ENCODE measurements at regions not wholly inside any gene's neighbourhood (a gene's known extent, or its start where the extent isn't known, plus 50 kb on each side); places are given as distances from the start of the nearest gene placed in this dataset.
"Not testable (repeated sequence)": the region's sequence is repeated elsewhere in the genome, so short reads cannot be mapped to it uniquely, and the experiment has no call there.

- no peak for DNase-seq
These were observed 203.2 kb downstream of the ARL4A start for GRCh38 chr7:12890586-12890985.

DNA sequence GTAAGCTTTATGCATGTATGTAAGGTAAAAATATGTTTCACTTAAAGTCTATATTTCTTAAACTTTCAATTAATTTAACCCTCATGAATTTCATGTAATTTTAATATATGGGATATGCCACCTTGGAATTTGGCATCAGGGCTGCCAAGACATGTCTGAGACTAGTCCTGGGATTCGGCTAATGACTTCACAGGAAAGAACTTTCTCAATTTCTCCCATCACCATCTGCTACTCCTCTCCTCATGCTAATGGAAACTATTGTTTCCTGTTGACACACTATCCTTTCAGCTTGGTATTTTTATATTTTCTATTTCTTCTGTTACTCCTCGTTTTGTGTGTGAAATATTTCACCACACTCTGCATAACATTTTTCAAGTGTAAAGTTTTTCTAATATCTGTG lies 205.9 kb downstream of the ARL4A start:
- DNase-seq: no peak

DNA sequence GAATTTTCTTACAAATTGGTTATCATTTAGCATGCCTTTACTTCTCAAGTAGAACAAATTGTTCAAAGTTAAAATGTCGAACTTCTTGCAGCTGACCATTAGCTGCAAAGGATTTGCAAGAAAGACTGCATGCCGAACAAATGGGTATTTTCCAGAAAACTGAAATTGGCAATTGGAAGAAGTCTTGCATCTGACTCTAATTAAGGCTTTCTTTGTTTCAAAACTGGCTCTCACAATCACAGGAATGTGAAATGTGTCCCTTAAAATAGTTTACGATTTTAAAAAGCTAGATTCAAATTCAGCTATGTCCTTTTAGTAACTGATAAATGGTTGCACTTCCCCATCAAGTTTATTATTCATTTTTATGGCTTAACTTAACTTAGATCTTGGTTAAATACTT lies 207.9 kb downstream of the ARL4A start:
- DNase-seq: no peak

DNA sequence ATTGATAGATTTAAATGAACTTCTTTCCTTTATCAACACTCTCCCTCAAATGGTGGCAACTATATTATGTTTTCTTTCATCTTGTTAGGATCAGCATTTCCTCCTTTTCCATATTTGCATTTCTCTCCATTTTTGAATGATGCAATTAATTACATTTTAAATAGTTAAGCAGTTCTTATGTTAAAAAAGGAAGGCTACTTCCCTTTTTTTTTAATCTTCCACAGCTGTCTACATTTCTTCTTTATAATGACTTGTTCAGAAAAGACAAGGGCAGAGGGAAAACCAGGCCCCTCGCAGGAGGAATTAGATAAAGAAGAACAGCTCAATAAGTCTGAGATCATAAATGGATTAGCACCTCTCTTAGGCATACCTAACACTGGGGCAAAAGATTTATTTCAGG lies 208.9 kb downstream of the ARL4A start:
- no peak for DNase-seq

DNA sequence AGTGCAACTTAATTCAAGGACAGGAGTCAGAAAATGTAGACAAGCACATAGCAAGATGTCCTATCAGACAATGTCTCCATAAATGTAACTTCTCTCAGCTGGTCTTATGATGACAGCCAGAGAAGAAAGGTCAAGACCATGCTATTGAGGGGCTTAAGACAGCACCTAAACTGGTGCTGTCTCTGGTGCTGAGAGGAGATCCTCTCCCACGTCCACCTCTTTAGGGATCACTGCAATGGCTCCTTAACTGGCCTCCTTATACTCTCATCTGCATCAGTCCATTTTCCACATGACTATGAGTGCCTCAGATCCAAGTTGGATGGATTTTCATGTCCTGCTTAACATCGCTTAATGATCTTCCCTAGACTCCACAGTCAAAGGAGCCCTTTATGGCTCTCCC lies 210.6 kb downstream of the ARL4A start:
- DNase-seq: no peak

- DNase-seq: no peak
These were observed 211.2 kb downstream of the ARL4A start for GRCh38 chr7:12898620-12899019.

DNA sequence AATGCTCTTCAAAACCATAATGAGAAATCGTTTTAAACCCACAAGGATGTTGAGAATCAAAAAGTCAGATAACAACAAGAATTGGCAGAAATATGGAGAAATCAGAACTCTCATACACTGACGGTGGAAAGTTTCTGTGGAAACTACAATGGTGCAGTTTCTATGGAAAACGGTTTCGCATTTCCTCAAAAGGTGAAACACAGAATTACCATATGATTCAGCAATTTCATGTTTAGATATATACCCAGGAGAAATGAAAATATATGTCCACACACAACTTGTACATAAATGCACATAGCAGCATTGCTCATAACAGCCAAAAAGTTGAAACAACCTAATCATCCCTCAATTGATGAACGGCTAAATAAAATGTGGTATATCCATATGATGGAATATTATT lies 218.2 kb downstream of the ARL4A start:
- no peak for DNase-seq

GRCh38 chr7:12907774-12908173 lies 220.3 kb downstream of the ARL4A start:
- DNase-seq: no peak

GRCh38 chr7:12909483-12909882 lies 222.1 kb downstream of the ARL4A start:
- no peak for DNase-seq

GRCh38 chr7:12911053-12911452 lies 223.6 kb downstream of the ARL4A start:
- no peak for DNase-seq

GRCh38 chr7:12913002-12913401 lies 225.6 kb downstream of the ARL4A start:
- DNase-seq: no peak

- DNase-seq: no peak
These were observed 230.4 kb downstream of the ARL4A start for GRCh38 chr7:12917801-12918200.

- no peak for DNase-seq
These were observed 234.4 kb downstream of the ARL4A start for GRCh38 chr7:12921751-12922345.

- no peak for DNase-seq
These were observed 236.5 kb downstream of the ARL4A start for GRCh38 chr7:12923971-12924370.

DNA sequence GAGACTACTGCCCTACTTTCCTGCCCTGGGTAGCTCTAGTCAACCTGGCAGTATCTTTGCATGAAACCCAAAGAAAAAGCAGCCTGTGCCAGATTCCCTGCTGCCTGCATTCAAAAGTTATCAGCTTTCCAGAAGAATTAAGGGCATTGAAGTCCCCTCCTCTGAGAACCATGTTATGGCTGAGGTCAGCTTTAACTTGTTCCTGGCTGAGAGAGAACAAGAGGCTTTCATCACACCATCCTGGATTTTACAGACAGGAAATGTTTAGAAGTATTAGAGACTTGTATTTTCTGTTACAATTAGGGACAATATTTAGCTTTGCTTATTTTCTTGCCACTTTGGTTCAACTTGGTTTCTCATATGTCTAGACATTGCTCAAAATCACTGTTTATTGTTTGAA lies 238.8 kb downstream of the ARL4A start:
- no peak for DNase-seq

- DNase-seq: no peak
These were observed 240.4 kb downstream of the ARL4A start for GRCh38 chr7:12927635-12928434.

DNA sequence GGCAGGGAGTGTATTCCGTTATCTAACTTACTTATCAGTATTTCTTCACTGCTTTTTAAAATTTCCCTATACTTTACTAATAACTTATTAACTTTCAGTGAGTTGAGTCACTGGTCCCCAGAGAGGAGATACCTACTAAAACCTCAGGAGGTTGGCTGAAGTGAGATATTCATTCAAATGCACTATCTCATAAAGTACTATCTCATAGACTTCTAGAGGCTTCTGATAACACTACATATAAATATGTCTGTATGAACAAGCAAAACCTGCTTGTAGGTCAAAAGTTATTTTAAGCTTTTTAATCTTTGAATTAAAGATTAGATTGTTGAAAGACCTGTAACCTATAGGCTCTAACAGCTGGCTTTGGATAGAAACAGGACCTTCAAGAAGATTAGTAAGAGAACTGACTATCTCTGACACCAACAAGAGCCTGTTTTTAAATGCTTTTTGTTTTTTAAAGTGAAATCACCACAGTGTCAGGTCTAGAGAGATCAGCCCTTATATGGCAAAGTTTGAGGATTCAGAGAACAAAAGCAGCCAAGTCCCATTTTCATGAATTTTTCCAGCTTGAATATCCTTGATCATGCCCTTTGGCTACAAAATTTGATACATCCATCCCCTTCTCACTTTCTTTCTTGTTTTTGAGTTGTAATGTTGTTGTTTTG lies 242.2 kb downstream of the ARL4A start:
- DNase-seq: no peak

- DNase-seq: no peak
These were observed 243.1 kb downstream of the ARL4A start for GRCh38 chr7:12930534-12930933.

DNA sequence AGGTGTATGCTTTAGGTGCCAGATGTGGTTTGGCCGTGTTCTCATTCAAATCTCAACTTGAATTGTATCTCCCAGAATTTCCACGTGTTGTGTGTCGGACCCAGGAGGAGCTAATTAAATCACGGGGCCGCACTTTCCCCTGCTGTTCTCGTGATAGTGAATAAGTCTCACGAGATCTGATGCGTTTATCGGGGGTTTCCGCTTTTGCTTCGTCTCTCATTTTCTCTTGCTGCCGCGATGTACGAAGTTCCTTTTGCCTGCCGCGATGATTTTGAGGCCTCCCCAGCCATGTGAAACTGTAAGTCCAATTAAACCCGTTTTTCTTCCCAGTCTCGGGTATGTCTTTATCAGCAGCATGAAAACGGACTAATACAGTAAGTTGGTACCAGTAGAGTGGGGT lies 244.0 kb downstream of the ARL4A start:
- DNase-seq: not testable (repeated sequence)

DNA sequence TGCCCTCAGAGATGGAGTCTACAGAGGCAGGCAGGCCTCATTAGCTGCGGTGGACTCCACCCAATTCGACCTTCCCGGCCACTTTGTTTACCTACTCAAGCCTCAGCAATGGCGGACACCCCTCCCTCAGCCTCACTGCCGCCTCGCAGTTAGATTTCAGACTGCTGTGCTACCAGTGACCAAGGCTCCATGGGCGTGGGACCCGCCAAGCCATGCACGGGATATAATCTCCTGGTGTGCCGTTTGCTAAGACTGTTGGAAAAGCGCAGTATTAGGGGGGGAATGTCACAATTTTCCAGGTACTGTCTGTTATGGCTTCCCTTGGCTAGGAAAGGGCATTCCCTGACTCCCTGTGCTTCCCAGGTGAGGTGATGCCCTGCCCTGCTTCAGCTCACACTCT lies 252.3 kb downstream of the ARL4A start:
- DNase-seq: no peak

- no peak for DNase-seq
These were observed 254.1 kb downstream of the ARL4A start for GRCh38 chr7:12941512-12941911.

DNA sequence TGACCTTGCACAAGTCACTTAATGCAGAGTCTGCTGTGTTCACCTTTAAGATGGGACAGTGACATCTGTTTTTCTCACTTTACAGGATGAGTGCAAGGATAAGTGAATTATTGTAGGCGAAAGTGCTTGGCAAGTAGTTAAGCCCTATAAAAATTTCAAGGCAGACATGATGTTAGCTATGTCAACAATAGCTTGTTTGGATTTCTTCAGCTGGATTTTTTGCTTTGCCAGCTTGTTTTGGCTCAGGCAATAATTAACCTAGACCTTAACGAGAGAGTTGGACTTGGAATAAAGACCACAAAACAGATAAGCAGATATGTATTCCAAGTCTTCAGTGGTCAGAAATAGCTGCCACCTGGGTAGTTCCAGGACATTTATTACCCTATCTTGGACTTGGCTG lies 255.2 kb downstream of the ARL4A start:
- no peak for DNase-seq

- DNase-seq: no peak
These were observed 256.3 kb downstream of the ARL4A start for GRCh38 chr7:12943781-12944180.

DNA sequence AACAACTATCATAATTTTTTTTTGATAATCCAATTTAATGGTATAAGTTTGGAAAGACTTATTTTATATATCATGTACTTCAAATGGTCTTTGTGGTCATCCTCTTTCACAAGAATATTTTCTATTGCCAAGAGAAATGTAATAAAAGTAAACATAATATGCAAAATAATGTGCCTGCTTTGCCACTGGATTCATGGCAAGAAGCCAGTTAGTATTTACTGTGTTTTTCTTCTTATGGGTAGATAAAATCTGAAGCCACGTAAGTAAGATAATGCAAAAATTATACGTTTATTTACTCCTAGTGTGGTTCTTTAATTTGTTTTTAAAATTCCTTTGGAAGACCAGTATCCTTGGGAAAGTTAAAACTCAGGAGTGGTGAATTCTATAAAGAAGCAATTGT lies 258.5 kb downstream of the ARL4A start:
- no peak for DNase-seq
